ENCODE measurements at regions not wholly inside any gene's neighbourhood (a gene's known extent, or its start where the extent isn't known, plus 50 kb on each side); places are given as distances from the start of the nearest gene placed in this dataset.

GRCh38 chr2:105514576-105514975 is 115.7 kb upstream of the FHL2 start:
- Histone ChIP-seq H3K9ac (no peak overlapping the region), H2AFZ (ENCODE audit: low read depth) (no peak overlapping the region), H3K36me3 (replicated peaks in 1 of 2; ENCODE audit: control insufficient read depth in 1 of 2, insufficient read depth in 2 of 2, low read length in 1 of 2) (no peaks in the 10 kb centered on the region), H3K4me3 (ENCODE audit: low read depth in 2 of 2, low read length in 1 of 2) (no peak overlapping the region), H3K27me3 (ENCODE audit: insufficient read depth) (peaks cover 13% of the 10 kb centered on the region; the same call in 1 of the 2 replicates), H3K4me1 (ENCODE audit: control insufficient read depth in 1 of 2, insufficient read depth in 2 of 2, low read depth in 1 of 2, low read length in 1 of 2) (peaks cover 0 to 21% of the 10 kb centered on the region in 2 experiments; a peak in 2 of 4 replicates), H3K9me3 (no peaks in the 10 kb centered on the region), H3K9me2 (no peaks in the 10 kb centered on the region), H3K4me2 (no peak overlapping the region), H3K27ac (ENCODE audit: low read depth in 2 of 2, low read length in 1 of 2) (no peak overlapping the region), H4K20me1 (ENCODE audit: insufficient read depth) (no peaks in the 10 kb centered on the region), H3K79me2 (ENCODE audit: insufficient read depth) (no peaks in the 10 kb centered on the region), H3F3A (replicated peaks; ENCODE audit: insufficient read depth) (no peaks in the 10 kb centered on the region)
- POLR2A ChIA-PET, result no interaction called here
- 65% methylated on average over 6 of the region's 6 CpGs for WGBS (ENCODE audit: low lambda C conversion rate)
- TF ChIP-seq RFX5 (IDR thresholded peaks at IDR 0.05; ENCODE audit: low read length), result no peak
- TF ChIP-seq NFIC (IDR thresholded peaks at IDR 0.05; ENCODE audit: borderline replicate concordance), result no peak
- TF ChIP-seq TAF1 (IDR thresholded peaks at IDR 0.05; ENCODE audit: borderline replicate concordance, low read depth, low read length), result no peak
- TF ChIP-seq POLR2AphosphoS5 (IDR thresholded peaks at IDR 0.05; ENCODE audit: low read depth, low read length), result no peak
- TF ChIP-seq, protein P1, sequence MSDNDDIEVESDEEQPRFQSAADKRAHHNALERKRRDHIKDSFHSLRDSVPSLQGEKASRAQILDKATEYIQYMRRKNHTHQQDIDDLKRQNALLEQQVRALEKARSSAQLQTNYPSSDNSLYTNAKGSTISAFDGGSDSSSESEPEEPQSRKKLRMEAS (IDR thresholded peaks at IDR 0.05; ENCODE audit: low read depth), result no peak
- no peak for TF ChIP-seq YY1 (IDR thresholded peaks at IDR 0.05; ENCODE audit: low read depth)
- TF ChIP-seq IRF3 (IDR thresholded peaks at IDR 0.05; ENCODE audit: low read depth, low read length), result no peak
- no peak for DNase-seq
- CTCF ChIA-PET, result interaction anchor here (12.3 kb wide), 1 partner anchor 149 kb away, joined by 129 read pairs; no protein-coding TSS in a partner anchor

GRCh38 chr2:105510761-105511528 is 112.1 kb upstream of the FHL2 start:
- ChIA-PET POLR2A (no interaction called here), CTCF (interaction anchor here (0.6 to 1.3 kb wide), 4 partner anchors 9 to 118 kb away, joined by 3 to 4 read pairs (median 3); no protein-coding TSS in a partner anchor)
- no peaks in the 10 kb centered on the region for H4K20me1 ChIP-seq (ENCODE audit: insufficient read depth)
- peaks cover 13% of the 10 kb centered on the region; the same call in 1 of the 2 replicates for H3K27me3 ChIP-seq (ENCODE audit: insufficient read depth)
- DNase-seq, result no peak
- no peaks in the 10 kb centered on the region for H3K79me2 ChIP-seq (ENCODE audit: insufficient read depth)
- no peak overlapping the region for H3K4me3 ChIP-seq (ENCODE audit: low read depth in 2 of 2, low read length in 1 of 2)
- H3K9me2 ChIP-seq, result no peaks in the 10 kb centered on the region
- no peaks in the 10 kb centered on the region for H3F3A ChIP-seq (replicated peaks; ENCODE audit: insufficient read depth)
- no peak for TF ChIP-seq RFX5 (IDR thresholded peaks at IDR 0.05; ENCODE audit: low read length)
- no peak for TF ChIP-seq IRF3 (IDR thresholded peaks at IDR 0.05; ENCODE audit: low read depth, low read length)
- TF ChIP-seq MEF2A (IDR thresholded peaks at IDR 0.05; ENCODE audit: borderline replicate concordance, low read depth), result no peak
- TF ChIP-seq MXI1 (IDR thresholded peaks at IDR 0.05; ENCODE audit: low read depth, low read length), result no peak
- 56% methylated on average over 4 of the region's 4 CpGs for WGBS (ENCODE audit: low lambda C conversion rate)
- no peaks in the 10 kb centered on the region for H3K9me3 ChIP-seq
- no peak overlapping the region for H3K9ac ChIP-seq
- H2AFZ ChIP-seq (ENCODE audit: low read depth), result no peak overlapping the region
- peaks cover 0 to 7% of the 10 kb centered on the region in 2 experiments; a peak in 2 of 4 replicates for H3K4me1 ChIP-seq (ENCODE audit: control insufficient read depth in 1 of 2, insufficient read depth in 2 of 2, low read depth in 1 of 2, low read length in 1 of 2)
- no peak overlapping the region for H3K4me2 ChIP-seq
- no peaks in the 10 kb centered on the region for H3K36me3 ChIP-seq (replicated peaks in 1 of 2; ENCODE audit: control insufficient read depth in 1 of 2, insufficient read depth in 2 of 2, low read length in 1 of 2)
- H3K27ac ChIP-seq (ENCODE audit: low read depth in 2 of 2, low read length in 1 of 2), result no peak overlapping the region

All from SK-N-SH (cell line).